ENCODE measurements at regions not wholly inside any gene's neighbourhood (a gene's known extent, or its start where the extent isn't known, plus 50 kb on each side); places are given as distances from the start of the nearest gene placed in this dataset.

GRCh38 chr5:61232490-61233050 lies 70.3 kb upstream of the SMIM15 start:
- no peak for TF ChIP-seq CTCF (IDR thresholded peaks at IDR 0.05; ENCODE audit: low read depth, low read length)
- TF ChIP-seq MAX (IDR thresholded peaks at IDR 0.05; ENCODE audit: low read depth, low read length) = no peak
